Large intestine (tissue), 3 donors: ENCODE measurements at regions not wholly inside any gene's neighbourhood (a gene's known extent, or its start where the extent isn't known, plus 50 kb on each side); places are given as distances from the start of the nearest gene placed in this dataset.

Source experiments
- DNase-seq, 2 donors: peaks; one replicate each; pipeline versions ENCODE4 v3.0.0 to v3.0.0-alpha.2; 2013
- H3K27ac ChIP-seq: one replicate; pipeline ENCODE4 v1.5.1; 2013; ENCODE audit warnings: low read length
- H3K27me3 ChIP-seq: 2 replicates; pipeline ENCODE4 v1.6.1; 2013; ENCODE audit warnings: low read length; ENCODE audit not compliant: control insufficient read depth, insufficient read depth
- H3K36me3 ChIP-seq: 2 replicates; pipeline ENCODE4 v1.6.1; 2013; ENCODE audit warnings: low read length; ENCODE audit not compliant: control insufficient read depth, insufficient read depth
- H3K4me1 ChIP-seq: one replicate; pipeline ENCODE4 v1.6.1; 2013; ENCODE audit warnings: low read length; ENCODE audit not compliant: control insufficient read depth, insufficient read depth
- H3K4me3 ChIP-seq: one replicate; pipeline ENCODE4 v1.5.1; 2013; ENCODE audit warnings: low read length
- H3K9me3 ChIP-seq: one replicate; pipeline ENCODE4 v1.6.1; 2013; ENCODE audit warnings: mild to moderate bottlenecking, low read depth, low read length, moderate library complexity; ENCODE audit not compliant: control insufficient read depth
- WGBS: methylation state at CpG from one replicate; pipeline ENCODE4 v1.1.5; 2013; ENCODE audit warnings: low lambda C conversion rate; ENCODE audit not compliant: insufficient coverage; 5-methylcytosine and 5-hydroxymethylcytosine counted together

GRCh38 chr3:148083526-148084182, 614.0 kb upstream of the AGTR1 start:
- H3K27ac ChIP-seq, result no peak overlapping the region
- no peaks in the 10 kb centered on the region for H3K9me3 ChIP-seq
- whole genome bisulfite sequencing, result 83% methylated on average over 1 of the region's 8 CpGs
- no peaks in the 10 kb centered on the region for H3K27me3 ChIP-seq
- H3K4me3 ChIP-seq, result no peak overlapping the region
- no peaks in the 10 kb centered on the region for H3K4me1 ChIP-seq
- no peak for DNase-seq
- no peaks in the 10 kb centered on the region for H3K36me3 ChIP-seq

- Histone ChIP-seq H3K9me3 (no peaks in the 10 kb centered on the region), H3K27ac (no peak overlapping the region), H3K4me1 (no peaks in the 10 kb centered on the region), H3K36me3 (no peaks in the 10 kb centered on the region), H3K4me3 (no peak overlapping the region), H3K27me3 (no peaks in the 10 kb centered on the region)
- DNase-seq, result no peak
- WGBS, result 67% methylated on average over 3 of the region's 4 CpGs
These were observed 612.8 kb upstream of the AGTR1 start for GRCh38 chr3:148084931-148085330.

DNA sequence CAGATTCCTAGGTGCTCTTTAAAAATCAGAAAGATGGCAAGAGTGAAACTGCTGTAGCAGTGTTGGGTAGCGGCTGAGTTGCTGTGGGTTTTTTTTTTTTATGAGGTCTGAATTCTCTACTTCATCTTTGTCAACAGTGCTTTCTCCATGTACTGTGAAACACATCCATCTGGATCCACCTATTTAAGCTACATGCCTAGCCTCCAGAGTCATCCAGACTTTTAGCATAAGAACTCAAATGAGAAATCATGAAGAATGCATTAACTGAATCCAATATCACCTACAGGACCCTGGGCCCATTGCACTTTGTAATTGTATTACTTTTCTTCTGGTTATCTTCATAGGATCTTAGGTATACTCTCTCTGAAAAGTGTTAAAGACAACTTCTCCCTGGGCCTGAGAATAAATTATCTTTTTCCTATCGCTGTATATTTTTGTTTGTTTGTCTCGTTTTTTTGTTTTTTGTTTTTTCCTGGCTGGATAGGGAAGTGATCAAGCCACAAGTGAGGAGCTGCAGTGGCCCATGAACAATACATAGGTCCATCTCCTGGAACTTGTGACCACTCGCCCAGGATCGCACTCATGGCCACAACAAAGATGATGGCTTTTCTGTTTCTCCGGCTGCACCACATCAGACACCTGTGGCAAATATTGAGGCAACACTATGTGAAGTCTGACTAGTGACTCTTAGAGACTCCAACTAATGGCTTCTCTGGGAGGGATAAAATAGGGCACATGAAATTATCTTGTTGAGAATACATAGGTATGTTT, 609.9 kb upstream of the AGTR1 start:
- no peaks in the 10 kb centered on the region for H3K9me3 ChIP-seq
- no peaks in the 10 kb centered on the region for H3K36me3 ChIP-seq
- no peaks in the 10 kb centered on the region for H3K27me3 ChIP-seq
- H3K27ac ChIP-seq, result no peak overlapping the region
- H3K4me1 ChIP-seq, result no peaks in the 10 kb centered on the region
- 84% methylated on average over 2 of the region's 6 CpGs for WGBS
- H3K4me3 ChIP-seq, result no peak overlapping the region
- DNase-seq, result no peak

DNA sequence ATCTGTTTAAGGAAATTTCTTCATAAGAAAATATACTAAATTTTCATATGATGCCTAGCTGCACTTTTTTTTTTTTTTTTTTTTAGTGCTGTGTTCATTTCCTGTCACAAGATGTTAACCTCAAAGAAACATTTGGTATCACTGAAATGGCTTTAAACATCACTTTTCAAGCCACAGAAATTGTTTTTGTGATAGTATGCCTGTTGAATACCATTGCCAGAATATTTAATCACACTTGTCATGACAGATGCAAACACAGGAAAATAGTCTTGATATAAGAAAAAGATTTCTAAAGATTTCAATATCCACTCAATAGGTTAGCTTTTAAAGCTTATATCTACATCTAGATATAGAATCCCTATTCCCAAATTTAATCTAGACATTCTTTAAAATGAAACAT, 608.5 kb upstream of the AGTR1 start:
- H3K27me3 ChIP-seq, result no peaks in the 10 kb centered on the region
- no peak overlapping the region for H3K27ac ChIP-seq
- H3K9me3 ChIP-seq, result no peaks in the 10 kb centered on the region
- DNase-seq, result no peak
- no peak overlapping the region for H3K4me3 ChIP-seq
- no peaks in the 10 kb centered on the region for H3K36me3 ChIP-seq
- no peaks in the 10 kb centered on the region for H3K4me1 ChIP-seq

DNA sequence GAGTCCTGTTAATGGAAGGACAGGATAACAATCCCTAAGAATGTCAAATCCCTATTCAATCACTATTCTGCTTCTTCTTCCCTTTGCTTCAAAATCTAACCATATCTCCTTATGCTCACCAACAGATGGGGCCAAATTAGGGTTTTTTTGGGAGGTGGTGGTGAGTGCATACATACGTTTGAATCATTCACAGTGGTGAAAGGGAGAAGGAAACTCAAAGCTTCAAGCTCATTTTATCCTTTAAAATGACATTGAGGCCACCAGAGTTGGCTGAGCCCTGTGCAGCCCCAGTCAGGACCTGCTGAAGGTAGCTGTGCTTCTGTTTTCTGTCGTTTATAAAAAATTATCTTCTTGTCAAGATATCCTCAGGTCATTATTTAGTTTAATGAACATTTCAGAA, 607.5 kb upstream of the AGTR1 start:
- WGBS, result 60% methylated on average over 1 of the region's 2 CpGs
- Histone ChIP-seq H3K27me3 (no peaks in the 10 kb centered on the region), H3K4me3 (no peak overlapping the region), H3K9me3 (no peaks in the 10 kb centered on the region), H3K4me1 (no peaks in the 10 kb centered on the region), H3K27ac (no peak overlapping the region), H3K36me3 (no peaks in the 10 kb centered on the region)
- DNase-seq, result no peak

GRCh38 chr3:148092624-148093347, 604.9 kb upstream of the AGTR1 start:
- H3K4me3 ChIP-seq, result no peak overlapping the region
- DNase-seq, result no peak
- 70% methylated on average over 2 of the region's 5 CpGs for WGBS
- H3K27ac ChIP-seq, result no peak overlapping the region
- H3K27me3 ChIP-seq, result no peaks in the 10 kb centered on the region
- H3K4me1 ChIP-seq, result no peaks in the 10 kb centered on the region
- no peaks in the 10 kb centered on the region for H3K36me3 ChIP-seq
- H3K9me3 ChIP-seq, result no peaks in the 10 kb centered on the region

DNA sequence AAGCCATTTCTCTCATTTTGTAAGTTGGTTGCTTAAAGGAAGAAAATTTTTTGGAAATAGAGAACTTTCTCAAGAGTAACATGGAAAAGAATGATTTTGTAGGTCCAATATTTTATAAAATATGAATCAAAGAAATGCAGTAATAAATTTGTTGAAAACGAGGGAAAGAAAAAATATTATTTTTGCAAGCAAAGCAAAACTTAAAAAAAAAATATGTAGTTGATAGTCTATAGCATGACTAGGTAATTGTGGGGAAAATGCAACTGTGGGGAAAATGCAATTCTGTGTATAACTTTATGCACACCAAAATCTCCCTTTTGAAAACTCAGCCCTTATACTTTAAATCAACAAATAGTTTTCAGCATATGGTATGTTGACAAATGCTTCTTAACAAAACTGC, 604.0 kb upstream of the AGTR1 start:
- Histone ChIP-seq H3K4me3 (no peak overlapping the region), H3K36me3 (no peaks in the 10 kb centered on the region), H3K4me1 (no peaks in the 10 kb centered on the region), H3K27me3 (no peaks in the 10 kb centered on the region), H3K27ac (no peak overlapping the region), H3K9me3 (no peaks in the 10 kb centered on the region)
- WGBS, result 88% methylated on average over 1 of the region's 1 CpG
- no peak for DNase-seq

- Histone ChIP-seq H3K4me1 (no peaks in the 10 kb centered on the region), H3K9me3 (no peaks in the 10 kb centered on the region), H3K27me3 (no peaks in the 10 kb centered on the region), H3K36me3 (no peaks in the 10 kb centered on the region), H3K4me3 (no peak overlapping the region), H3K27ac (no peak overlapping the region)
- 100% methylated on average over 1 of the region's 5 CpGs for WGBS
- no peak for DNase-seq
These were observed 601.7 kb upstream of the AGTR1 start for GRCh38 chr3:148095962-148096361.

GRCh38 chr3:148100476-148100875, 597.2 kb upstream of the AGTR1 start:
- H3K4me3 ChIP-seq, result no peak overlapping the region
- H3K27ac ChIP-seq, result no peak overlapping the region
- no peaks in the 10 kb centered on the region for H3K9me3 ChIP-seq
- H3K4me1 ChIP-seq, result no peaks in the 10 kb centered on the region
- no peaks in the 10 kb centered on the region for H3K27me3 ChIP-seq
- no peaks in the 10 kb centered on the region for H3K36me3 ChIP-seq
- DNase-seq, result no peak

- no peaks in the 10 kb centered on the region for H3K36me3 ChIP-seq
- H3K9me3 ChIP-seq, result no peaks in the 10 kb centered on the region
- no peaks in the 10 kb centered on the region for H3K4me1 ChIP-seq
- H3K4me3 ChIP-seq, result no peak overlapping the region
- no peaks in the 10 kb centered on the region for H3K27me3 ChIP-seq
- DNase-seq, result no peak
- no CpG with 5 or more reads among the region's 1 CpG for WGBS
- H3K27ac ChIP-seq, result no peak overlapping the region
These were observed 596.6 kb upstream of the AGTR1 start for GRCh38 chr3:148101061-148101460.
